H9 (cell line): ENCODE measurements at regions not wholly inside any gene's neighbourhood (a gene's known extent, or its start where the extent isn't known, plus 50 kb on each side); places are given as distances from the start of the nearest gene placed in this dataset.

Experiments used
- DNase-seq: peaks from one replicate; pipeline ENCODE4 v3.0.0-alpha.2; 2017
- H2AFZ ChIP-seq: one replicate; pipeline ENCODE4 v1.6.1; 2013; ENCODE audit warnings: mild to moderate bottlenecking, low read length, control low read depth, moderate library complexity
- H2AK5ac ChIP-seq: 2 replicates; pipeline ENCODE4 v1.6.1; 2013; ENCODE audit warnings: low read length, control low read depth, mixed read lengths; ENCODE audit not compliant: insufficient read length
- H2BK120ac ChIP-seq: one replicate; pipeline ENCODE4 v1.6.1; 2013; ENCODE audit warnings: low read depth, mild to moderate bottlenecking, low read length, control low read depth, inconsistent platforms; ENCODE audit not compliant: poor library complexity, severe bottlenecking
- H2BK12ac ChIP-seq: 2 replicates; pipeline ENCODE4 v1.6.1; 2013; ENCODE audit warnings: low read length, control low read depth, mixed read lengths, low read depth; ENCODE audit not compliant: insufficient read length
- H2BK15ac ChIP-seq: 2 replicates; pipeline ENCODE4 v1.6.1; 2013; ENCODE audit warnings: low read depth, low read length, control low read depth
- H2BK20ac ChIP-seq: one replicate; pipeline ENCODE4 v1.6.1; 2013; ENCODE audit warnings: low read depth, mild to moderate bottlenecking, low read length, control low read depth, inconsistent platforms; ENCODE audit not compliant: poor library complexity, severe bottlenecking
- H2BK5ac ChIP-seq: 2 replicates; pipeline ENCODE4 v1.6.1; 2013; ENCODE audit warnings: low read length, control low read depth, mixed read lengths; ENCODE audit not compliant: insufficient read length
- H3K14ac ChIP-seq: 2 replicates; pipeline ENCODE4 v1.6.1; 2013; ENCODE audit warnings: low read length, control low read depth; ENCODE audit not compliant: insufficient read depth
- H3K18ac ChIP-seq: 2 replicates; pipeline ENCODE4 v1.6.1; 2013; ENCODE audit warnings: low read depth, mild to moderate bottlenecking, mixed read lengths, low read length, control low read depth; ENCODE audit not compliant: insufficient read length
- H3K23ac ChIP-seq: 2 replicates; pipeline ENCODE4 v1.6.1; 2013; ENCODE audit warnings: low read length, control low read depth, mixed read lengths, low read depth; ENCODE audit not compliant: insufficient read length
- H3K23me2 ChIP-seq: 2 replicates; pipeline ENCODE4 v1.6.1; 2013; ENCODE audit warnings: low read depth, mild to moderate bottlenecking, mixed read lengths, low read length, control low read depth; ENCODE audit not compliant: insufficient read length, poor library complexity, severe bottlenecking
- H3K27ac ChIP-seq: 2 replicates; pipeline ENCODE4 v1.5.1; 2013; ENCODE audit warnings: low read length, control low read depth, mixed read lengths, low read depth; ENCODE audit not compliant: insufficient read length
- H3K27me3 ChIP-seq: 2 replicates; pipeline ENCODE4 v1.6.1; 2013; ENCODE audit warnings: low read length, control low read depth, inconsistent platforms; ENCODE audit not compliant: insufficient read depth
- H3K4ac ChIP-seq: 2 replicates; pipeline ENCODE4 v1.6.1; 2013; ENCODE audit warnings: low read depth, mild to moderate bottlenecking, control low read depth, inconsistent platforms, low read length, moderate library complexity
- H3K4me1 ChIP-seq: 2 replicates; pipeline ENCODE4 v1.6.1; 2013; ENCODE audit warnings: low read length, control low read depth, inconsistent platforms; ENCODE audit not compliant: insufficient read depth
- H3K4me2 ChIP-seq: 2 replicates; pipeline ENCODE4 v1.6.1; 2013; ENCODE audit warnings: low read length, control low read depth, mixed read lengths; ENCODE audit not compliant: insufficient read length, insufficient read depth
- H3K56ac ChIP-seq: 2 replicates; pipeline ENCODE4 v1.6.1; 2013; ENCODE audit warnings: low read depth, mild to moderate bottlenecking, mixed read lengths, low read length, control low read depth; ENCODE audit not compliant: insufficient read length
- H3K79me1 ChIP-seq: 2 replicates; pipeline ENCODE4 v1.6.1; 2013; ENCODE audit warnings: low read depth, mild to moderate bottlenecking, moderate library complexity, low read length, control low read depth, inconsistent platforms; ENCODE audit not compliant: insufficient read depth, poor library complexity, severe bottlenecking
- H3K79me2 ChIP-seq: 2 replicates; pipeline ENCODE4 v1.6.1; 2013; ENCODE audit warnings: low read length, control low read depth, inconsistent platforms; ENCODE audit not compliant: insufficient read depth
- H3K9ac ChIP-seq: 2 replicates; pipeline ENCODE4 v1.6.1; 2013; ENCODE audit warnings: low read length, control low read depth, mixed read lengths; ENCODE audit not compliant: insufficient read length; ENCODE audit errors: extremely low read depth
- H3K9me3 ChIP-seq: one replicate; pipeline ENCODE4 v1.6.1; 2013; ENCODE audit warnings: low read depth, low read length, inconsistent platforms; ENCODE audit not compliant: control insufficient read depth
- H3T11ph ChIP-seq: one replicate; pipeline ENCODE4 v1.6.1; 2013; ENCODE audit warnings: mild to moderate bottlenecking, low read length, control low read depth, inconsistent platforms
- H4K20me1 ChIP-seq: one replicate; pipeline ENCODE4 v1.6.1; 2013; ENCODE audit not compliant: control insufficient read depth, insufficient read length, insufficient read depth
- H4K5ac ChIP-seq: 2 replicates; pipeline ENCODE4 v1.6.1; 2013; ENCODE audit warnings: low read depth, mild to moderate bottlenecking, mixed read lengths, low read length, control low read depth; ENCODE audit not compliant: insufficient read length
- H4K8ac ChIP-seq: replicated peaks from 2 replicates; pipeline ENCODE4 v1.6.1; 2013; ENCODE audit warnings: low read length, control low read depth, mixed read lengths, low read depth; ENCODE audit not compliant: insufficient read length
- H4K91ac ChIP-seq: 2 replicates; pipeline ENCODE4 v1.6.1; 2013; ENCODE audit warnings: low read depth, mild to moderate bottlenecking, moderate library complexity, mixed read lengths, low read length, control low read depth; ENCODE audit not compliant: insufficient read length
- H3K27ac Mint-ChIP-seq, 3 experiments: 2 replicates in 2 of 3; 3 replicates in 1 of 3; pipeline ENCODE4 v1.8.0; 2020 to 2021; ENCODE audit warnings: mixed read lengths in 3 of 3, mild to moderate bottlenecking in 1 of 3, moderate library complexity in 1 of 3
- H3K27me3 Mint-ChIP-seq: 2 replicates; pipeline ENCODE4 v1.8.0; 2021; ENCODE audit warnings: low read depth, mild to moderate bottlenecking, moderate library complexity, mixed read lengths
- H3K36me3 Mint-ChIP-seq, 3 experiments: 2 replicates in 2 of 3; 3 replicates in 1 of 3; pipeline ENCODE4 v1.8.0; 2020 to 2021; ENCODE audit warnings: low read depth in 3 of 3, mixed read lengths in 3 of 3; ENCODE audit not compliant: insufficient read depth in 1 of 3
- H3K4me1 Mint-ChIP-seq, 2 experiments: 2 replicates each; pipeline ENCODE4 v1.8.0; 2020; ENCODE audit warnings: mixed read lengths in 2 of 2
- H3K4me3 Mint-ChIP-seq, 2 experiments: 2 replicates in 1 of 2; 3 replicates in 1 of 2; pipeline ENCODE4 v1.8.0; 2020 to 2021; ENCODE audit warnings: mild to moderate bottlenecking in 2 of 2, mixed read lengths in 2 of 2, moderate library complexity in 1 of 2
- H3K9me3 Mint-ChIP-seq, 2 experiments: 2 replicates in 1 of 2; 3 replicates in 1 of 2; pipeline ENCODE4 v1.8.0; 2020; ENCODE audit warnings: mild to moderate bottlenecking in 2 of 2, mixed read lengths in 2 of 2, moderate library complexity in 1 of 2
- CTCF ChIP-seq: fragments of 200-600 bp; sonication (generic); conservative IDR thresholded peaks from 3 replicates; pipeline ENCODE4 v1.8.0; 2021; ENCODE audit warnings: antibody characterized with exemption, mild to moderate bottlenecking
- WGBS: extraction: QIAGEN DNeasy Blood & Tissue Kit; methylation state at CpG from one replicate; pipeline ENCODE4 v1.1.7; 2013; ENCODE audit warnings: missing lambda C conversion rate, low lambda C conversion rate, mixed read lengths; ENCODE audit not compliant: insufficient read length; ENCODE audit errors: extremely low coverage; 5-methylcytosine and 5-hydroxymethylcytosine counted together

- H4K5ac ChIP-seq: no peak overlapping the region
- no peak overlapping the region for H2BK20ac ChIP-seq
- H4K8ac ChIP-seq: no peak overlapping the region
- no peak overlapping the region; a peak in 1 of 7 replicates for H3K27ac Mint-ChIP-seq
- no peak overlapping the region for H2BK5ac ChIP-seq
- H3K79me1 ChIP-seq: no peaks in the 10 kb centered on the region
- no peaks in the 10 kb centered on the region for H3K79me2 ChIP-seq
- TF ChIP-seq CTCF: no peak
- no peak overlapping the region for H3K14ac ChIP-seq
- H3K9me3 Mint-ChIP-seq: no peaks in the 10 kb centered on the region
- H3K56ac ChIP-seq: no peak overlapping the region
- WGBS: no CpG with 5 or more reads among the region's 6 CpGs
- H3K23ac ChIP-seq: no peak overlapping the region
- H4K91ac ChIP-seq: no peak overlapping the region
- no peaks in the 10 kb centered on the region for H3K23me2 ChIP-seq
- no peaks in the 10 kb centered on the region for H3K27me3 ChIP-seq
- no peak overlapping the region for H2BK15ac ChIP-seq
- no peak for DNase-seq
- H3K9ac ChIP-seq: no peak overlapping the region
- no peaks in the 10 kb centered on the region; a peak in 1 of 7 replicates for H3K36me3 Mint-ChIP-seq
- H3K4me3 Mint-ChIP-seq: no peak overlapping the region
- H3K4ac ChIP-seq: no peak overlapping the region
- peaks cover 5 to 19% of the 10 kb centered on the region in 2 experiments for H3K4me1 Mint-ChIP-seq
- H3K27me3 Mint-ChIP-seq: no peaks in the 10 kb centered on the region
- H3T11ph ChIP-seq: no peak overlapping the region
- no peak overlapping the region for H2BK12ac ChIP-seq
- no peaks in the 10 kb centered on the region for H4K20me1 ChIP-seq
- H2AFZ ChIP-seq: no peak overlapping the region
- no peak overlapping the region for H3K18ac ChIP-seq
- no peak overlapping the region for H2BK120ac ChIP-seq
- no peak overlapping the region for H3K27ac ChIP-seq
- H2AK5ac ChIP-seq: no peak overlapping the region
- peaks cover 5% of the 10 kb centered on the region; the same call in 1 of the 2 replicates for H3K4me1 ChIP-seq
- no peaks in the 10 kb centered on the region for H3K9me3 ChIP-seq
- no peak overlapping the region for H3K4me2 ChIP-seq
Observed at GRCh38 chr2:199195927-199196502, 261.7 kb downstream of the SATB2 start.
